CD14-positive monocyte (primary cell): ENCODE measurements at regions not wholly inside any gene's neighbourhood (a gene's known extent, or its start where the extent isn't known, plus 50 kb on each side); places are given as distances from the start of the nearest gene placed in this dataset.

Experiments
- DNase-seq, 3 donors: peaks; one replicate each; pipeline ENCODE4 v3.0.0-alpha.2; 2011 to 2022
- H2AFZ ChIP-seq: 2 replicates; pipeline ENCODE4 v1.6.0; 2012; ENCODE audit warnings: mild to moderate bottlenecking, low read depth, low read length, inconsistent platforms; ENCODE audit not compliant: insufficient read depth, poor library complexity, severe bottlenecking
- H3K27ac ChIP-seq, 2 donors: 1 replicate in 1 of 2; 2 replicates in 1 of 2; pipeline ENCODE4 v1.5.1; 2012 to 2013; ENCODE audit warnings: low read length in 2 of 2, control low read depth in 1 of 2, inconsistent platforms in 1 of 2, low read depth in 1 of 2, mild to moderate bottlenecking in 1 of 2
- H3K27me3 ChIP-seq, 2 donors: one replicate each; pipeline versions ENCODE4 v1.6.0 to v1.6.1; 2011 to 2013; ENCODE audit warnings: low read length in 2 of 2; ENCODE audit not compliant: control insufficient read depth in 2 of 2, insufficient read depth in 2 of 2
- H3K36me3 ChIP-seq, 2 donors: replicated peaks in 1 of 2; 1 replicate in 1 of 2; 2 replicates in 1 of 2; pipeline versions ENCODE4 v1.5.1 to v1.6.1; 2012 to 2013; ENCODE audit warnings: low read length in 2 of 2, control low read depth in 1 of 2, inconsistent platforms in 1 of 2, mild to moderate bottlenecking in 1 of 2; ENCODE audit not compliant: insufficient read depth in 2 of 2, control insufficient read depth in 1 of 2
- H3K4me1 ChIP-seq, 2 donors: 1 replicate in 1 of 2; 2 replicates in 1 of 2; pipeline versions ENCODE4 v1.5.1 to v1.6.1; 2012 to 2013; ENCODE audit warnings: low read length in 2 of 2, control low read depth in 1 of 2, inconsistent platforms in 1 of 2, mild to moderate bottlenecking in 1 of 2, moderate library complexity in 1 of 2; ENCODE audit not compliant: insufficient read depth in 2 of 2, control insufficient read depth in 1 of 2
- H3K4me2 ChIP-seq: replicated peaks from 2 replicates; pipeline ENCODE3; 2012; ENCODE audit warnings: low read length, moderate library complexity, mild to moderate bottlenecking; ENCODE audit not compliant: poor library complexity, severe bottlenecking; ENCODE audit errors: extremely low read depth
- H3K4me3 ChIP-seq, 3 experiments: fragments of 200-600 bp in 1 of 3; sonication (generic) in 1 of 3; replicated peaks in 1 of 3; 1 replicate in 2 of 3; 2 replicates in 1 of 3; pipeline ENCODE4 v1.5.1; 2011 to 2013; ENCODE audit warnings: low read length in 3 of 3, mild to moderate bottlenecking in 3 of 3, control low read depth in 2 of 3, low read depth in 2 of 3, inconsistent platforms in 1 of 3, moderate library complexity in 1 of 3
- H3K79me2 ChIP-seq: 2 replicates; pipeline ENCODE4 v1.6.0; 2012; ENCODE audit warnings: mild to moderate bottlenecking, control low read depth, inconsistent platforms, low read length, moderate library complexity; ENCODE audit not compliant: insufficient read depth
- H3K9ac ChIP-seq: 2 replicates; pipeline ENCODE4 v1.6.0; 2017; ENCODE audit warnings: low read length, mild to moderate bottlenecking; ENCODE audit not compliant: insufficient read depth, poor library complexity, severe bottlenecking
- H3K9me3 ChIP-seq, 2 donors: replicated peaks in 1 of 2; 1 replicate in 1 of 2; 2 replicates in 1 of 2; pipeline versions ENCODE4 v1.5.1 to v1.6.1; 2012 to 2013; ENCODE audit warnings: low read length in 2 of 2, control low read depth in 1 of 2; ENCODE audit not compliant: control insufficient read depth in 1 of 2, insufficient read depth in 1 of 2
- H4K20me1 ChIP-seq: 2 replicates; pipeline ENCODE4 v1.6.0; 2012; ENCODE audit warnings: mild to moderate bottlenecking, low read length, control low read depth, moderate library complexity; ENCODE audit not compliant: insufficient read depth
- H3K27ac Mint-ChIP-seq, 7 donors: one replicate each; pipeline ENCODE4 v1.8.0; 2020; ENCODE audit warnings: mild to moderate bottlenecking in 7 of 7, mixed read lengths in 7 of 7, moderate library complexity in 6 of 7, inconsistent platforms in 2 of 7
- H3K27me3 Mint-ChIP-seq, 3 donors: one replicate each; pipeline ENCODE4 v1.8.0; 2021 to 2022; ENCODE audit warnings: low read depth in 3 of 3, mild to moderate bottlenecking in 3 of 3, mixed read lengths in 3 of 3, moderate library complexity in 3 of 3, inconsistent platforms in 1 of 3
- H3K36me3 Mint-ChIP-seq, 2 donors: one replicate each; pipeline ENCODE4 v1.8.0; 2020; ENCODE audit warnings: mixed read lengths in 2 of 2, inconsistent platforms in 1 of 2, mild to moderate bottlenecking in 1 of 2
- H3K4me1 Mint-ChIP-seq: one replicate; pipeline ENCODE4 v1.8.0; 2020; ENCODE audit warnings: mild to moderate bottlenecking, mixed read lengths
- H3K4me3 Mint-ChIP-seq, 2 donors: one replicate each; pipeline ENCODE4 v1.8.0; 2020; ENCODE audit warnings: mild to moderate bottlenecking in 2 of 2, mixed read lengths in 2 of 2, moderate library complexity in 1 of 2
- H3K9me3 Mint-ChIP-seq, 7 donors: one replicate each; pipeline ENCODE4 v1.8.0; 2020 to 2022; ENCODE audit warnings: mixed read lengths in 7 of 7, mild to moderate bottlenecking in 6 of 7, moderate library complexity in 6 of 7, inconsistent platforms in 2 of 7
- WGBS: methylation state at CpG from one replicate; pipeline ENCODE4 v1.1.5; 2013; ENCODE audit warnings: missing lambda C conversion rate; ENCODE audit not compliant: insufficient coverage; 5-methylcytosine and 5-hydroxymethylcytosine counted together
- intact Hi-C, 2 donors: fragments of 100-400 bp; cut with micrococcal nuclease; formaldehyde crosslinking; loops; one replicate each; pipeline versions ENCODE4 v1.15.0 to v1.15.1; 2023
- TF ChIP-seq, protein P1 (sequence below): fragments of 200-600 bp; IDR thresholded peaks from one replicate; pipeline ENCODE4 v1.8.0; 2022; ENCODE audit warnings: antibody characterized with exemption, mild to moderate bottlenecking

DNA sequence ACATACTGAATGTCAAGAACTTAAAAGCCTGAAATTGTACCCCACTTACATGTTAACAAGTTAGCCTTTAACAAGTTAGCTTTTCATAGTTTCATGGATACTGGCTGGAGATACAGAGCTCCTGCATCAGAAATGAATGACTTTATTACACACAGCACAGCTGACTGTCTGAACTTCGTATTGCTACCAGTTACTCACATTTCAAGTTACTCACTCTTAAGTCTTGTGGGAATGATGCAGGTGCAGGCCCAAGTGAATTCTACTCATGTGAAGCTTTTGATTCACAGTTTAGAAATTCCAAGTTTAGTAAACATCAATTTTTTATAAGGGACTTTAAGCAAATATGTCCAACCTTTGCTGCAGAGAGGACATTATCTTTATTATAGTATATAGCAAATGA, 762.2 kb upstream of the PRR20A start:
- TF ChIP-seq, protein P1, sequence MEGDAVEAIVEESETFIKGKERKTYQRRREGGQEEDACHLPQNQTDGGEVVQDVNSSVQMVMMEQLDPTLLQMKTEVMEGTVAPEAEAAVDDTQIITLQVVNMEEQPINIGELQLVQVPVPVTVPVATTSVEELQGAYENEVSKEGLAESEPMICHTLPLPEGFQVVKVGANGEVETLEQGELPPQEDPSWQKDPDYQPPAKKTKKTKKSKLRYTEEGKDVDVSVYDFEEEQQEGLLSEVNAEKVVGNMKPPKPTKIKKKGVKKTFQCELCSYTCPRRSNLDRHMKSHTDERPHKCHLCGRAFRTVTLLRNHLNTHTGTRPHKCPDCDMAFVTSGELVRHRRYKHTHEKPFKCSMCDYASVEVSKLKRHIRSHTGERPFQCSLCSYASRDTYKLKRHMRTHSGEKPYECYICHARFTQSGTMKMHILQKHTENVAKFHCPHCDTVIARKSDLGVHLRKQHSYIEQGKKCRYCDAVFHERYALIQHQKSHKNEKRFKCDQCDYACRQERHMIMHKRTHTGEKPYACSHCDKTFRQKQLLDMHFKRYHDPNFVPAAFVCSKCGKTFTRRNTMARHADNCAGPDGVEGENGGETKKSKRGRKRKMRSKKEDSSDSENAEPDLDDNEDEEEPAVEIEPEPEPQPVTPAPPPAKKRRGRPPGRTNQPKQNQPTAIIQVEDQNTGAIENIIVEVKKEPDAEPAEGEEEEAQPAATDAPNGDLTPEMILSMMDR = no peak
- Histone ChIP-seq H3K27ac (no peak overlapping the region), H3K79me2 (no peaks in the 10 kb centered on the region), H3K4me1 (no peaks in the 10 kb centered on the region), H3K4me3 (no peak overlapping the region), H3K9ac (no peak overlapping the region), H3K9me3 (peaks cover 8 to 10% of the 10 kb centered on the region in 2 donors), H4K20me1 (no peaks in the 10 kb centered on the region), H3K27me3 (no peaks in the 10 kb centered on the region), H2AFZ (no peak overlapping the region), H3K4me2 (no peak overlapping the region), H3K36me3 (no peaks in the 10 kb centered on the region)
- Mint-ChIP-seq H3K27ac (no peak overlapping the region), H3K4me3 (no peak overlapping the region), H3K36me3 (no peaks in the 10 kb centered on the region), H3K27me3 (no peaks in the 10 kb centered on the region), H3K4me1 (no peaks in the 10 kb centered on the region), H3K9me3 (peaks cover 2 to 19% (median 9%) of the 10 kb centered on the region in 7 donors)
- WGBS = no CpG with 5 or more reads among the region's 1 CpG
- DNase-seq = no peak
- intact Hi-C loops = no loop called here

DNA sequence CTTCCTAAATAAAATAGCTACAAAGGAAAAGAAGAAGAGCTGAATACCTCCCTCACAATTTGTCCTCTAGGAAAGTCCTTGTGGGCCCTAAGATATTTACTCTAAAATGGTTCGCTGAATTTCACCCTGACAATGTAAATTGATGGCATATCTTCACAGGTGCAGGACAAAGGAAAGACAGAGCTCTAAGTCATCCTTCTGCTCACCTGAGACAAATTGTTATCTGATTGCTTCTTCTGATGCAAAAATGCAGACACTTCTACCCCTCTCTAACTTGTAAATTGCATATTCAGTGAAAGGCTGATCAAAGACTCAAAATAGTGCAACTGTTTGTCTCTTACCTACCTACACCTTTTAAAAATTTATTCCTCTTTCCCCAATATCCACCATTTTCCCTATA, 747.2 kb upstream of the PRR20A start:
- H3K9me3 ChIP-seq = peaks cover 0 to 5% of the 10 kb centered on the region in 2 donors
- H3K27me3 ChIP-seq = no peaks in the 10 kb centered on the region
- H3K4me1 Mint-ChIP-seq = no peaks in the 10 kb centered on the region
- no peak overlapping the region for H3K27ac ChIP-seq
- no peaks in the 10 kb centered on the region for H3K4me1 ChIP-seq
- WGBS = 57% methylated on average over 1 of the region's 1 CpG
- H3K4me2 ChIP-seq = no peak overlapping the region
- no peak overlapping the region for H3K4me3 ChIP-seq
- no peaks in the 10 kb centered on the region for H3K27me3 Mint-ChIP-seq
- H3K36me3 ChIP-seq = no peaks in the 10 kb centered on the region
- no peak overlapping the region for H3K9ac ChIP-seq
- H3K36me3 Mint-ChIP-seq = no peaks in the 10 kb centered on the region
- TF ChIP-seq, protein P1 = no peak
- no peaks in the 10 kb centered on the region for H4K20me1 ChIP-seq
- intact Hi-C loops = no loop called here
- H3K9me3 Mint-ChIP-seq = peaks cover 0 to 9% (median 3%) of the 10 kb centered on the region in 7 donors
- no peak overlapping the region for H2AFZ ChIP-seq
- no peak for DNase-seq
- H3K4me3 Mint-ChIP-seq = no peak overlapping the region
- H3K27ac Mint-ChIP-seq = no peak overlapping the region
- H3K79me2 ChIP-seq = no peaks in the 10 kb centered on the region
